Immature natural killer cell (primary cell): ENCODE measurements at regions not wholly inside any gene's neighbourhood (a gene's known extent, or its start where the extent isn't known, plus 50 kb on each side); places are given as distances from the start of the nearest gene placed in this dataset.

Source experiments
- DNase-seq, 3 donors: peaks; one replicate each; pipeline ENCODE4 v3.0.0; 2022; ENCODE audit warnings: mixed read lengths in 1 of 3
- H3K27ac Mint-ChIP-seq, 6 donors: one replicate each; pipeline ENCODE4 v1.8.0; 2020; ENCODE audit warnings: mixed read lengths in 6 of 6, mild to moderate bottlenecking in 5 of 6, inconsistent platforms in 4 of 6, moderate library complexity in 3 of 6
- H3K27me3 Mint-ChIP-seq, 3 donors: one replicate each; pipeline ENCODE4 v1.8.0; 2020 to 2021; ENCODE audit warnings: low read depth in 3 of 3, mild to moderate bottlenecking in 3 of 3, mixed read lengths in 3 of 3, moderate library complexity in 3 of 3, inconsistent platforms in 1 of 3
- H3K36me3 Mint-ChIP-seq, 3 donors: one replicate each; pipeline ENCODE4 v1.8.0; 2020; ENCODE audit warnings: mixed read lengths in 3 of 3, inconsistent platforms in 2 of 3, mild to moderate bottlenecking in 2 of 3
- H3K4me1 Mint-ChIP-seq, 2 donors: one replicate each; pipeline ENCODE4 v1.8.0; 2020; ENCODE audit warnings: inconsistent platforms in 2 of 2, mild to moderate bottlenecking in 2 of 2, mixed read lengths in 2 of 2, moderate library complexity in 1 of 2
- H3K4me3 Mint-ChIP-seq, 5 donors: one replicate each; pipeline ENCODE4 v1.8.0; 2020; ENCODE audit warnings: mild to moderate bottlenecking in 5 of 5, mixed read lengths in 5 of 5, inconsistent platforms in 3 of 5, moderate library complexity in 3 of 5
- H3K9me3 Mint-ChIP-seq, 6 donors: one replicate each; pipeline ENCODE4 v1.8.0; 2020; ENCODE audit warnings: mild to moderate bottlenecking in 6 of 6, mixed read lengths in 6 of 6, inconsistent platforms in 4 of 6, moderate library complexity in 3 of 6

- H3K27ac Mint-ChIP-seq, result no peak overlapping the region
- H3K36me3 Mint-ChIP-seq, result peaks cover 0 to 5% (median 0%) of the 10 kb centered on the region in 3 donors
- H3K27me3 Mint-ChIP-seq, result no peaks in the 10 kb centered on the region
- no peak overlapping the region for H3K4me3 Mint-ChIP-seq
- H3K9me3 Mint-ChIP-seq, result no peaks in the 10 kb centered on the region
- DNase-seq, result no peak
- H3K4me1 Mint-ChIP-seq, result no peaks in the 10 kb centered on the region
Measured at GRCh38 chr6:126091466-126091865, 105.1 kb downstream of the TRMT11 start.

- Mint-ChIP-seq H3K27me3 (no peaks in the 10 kb centered on the region), H3K9me3 (no peaks in the 10 kb centered on the region), H3K36me3 (peaks cover 0 to 5% (median 0%) of the 10 kb centered on the region in 3 donors)
Measured at GRCh38 chr6:126093108-126093507, 106.8 kb downstream of the TRMT11 start.

GRCh38 chr6:126094411-126094810, 108.1 kb downstream of the TRMT11 start:
- Mint-ChIP-seq H3K9me3 (no peaks in the 10 kb centered on the region), H3K27me3 (no peaks in the 10 kb centered on the region), H3K36me3 (peaks cover 0 to 5% (median 0%) of the 10 kb centered on the region in 3 donors), H3K4me1 (no peaks in the 10 kb centered on the region), H3K4me3 (no peak overlapping the region), H3K27ac (no peak overlapping the region)
- no peak for DNase-seq

More at GRCh38 chr6:126093108-126093507, 106.8 kb downstream of the TRMT11 start:
- H3K27ac Mint-ChIP-seq, result no peak overlapping the region
- no peaks in the 10 kb centered on the region for H3K4me1 Mint-ChIP-seq
- H3K4me3 Mint-ChIP-seq, result no peak overlapping the region
- no peak for DNase-seq

- DNase-seq, result no peak
- no peaks in the 10 kb centered on the region for H3K27me3 Mint-ChIP-seq
- H3K4me3 Mint-ChIP-seq, result no peak overlapping the region
- no peaks in the 10 kb centered on the region for H3K4me1 Mint-ChIP-seq
- H3K36me3 Mint-ChIP-seq, result peaks cover 0 to 16% (median 4%) of the 10 kb centered on the region in 3 donors
- no peaks in the 10 kb centered on the region for H3K9me3 Mint-ChIP-seq
- no peak overlapping the region for H3K27ac Mint-ChIP-seq
Measured at GRCh38 chr6:126100386-126100785, 114.0 kb downstream of the TRMT11 start.

GRCh38 chr6:126102358-126102757, 116.0 kb downstream of the TRMT11 start:
- H3K36me3 Mint-ChIP-seq, result peaks cover 0 to 18% (median 4%) of the 10 kb centered on the region in 3 donors
- H3K4me1 Mint-ChIP-seq, result no peaks in the 10 kb centered on the region
- no peaks in the 10 kb centered on the region for H3K27me3 Mint-ChIP-seq
- DNase-seq, result no peak
- no peaks in the 10 kb centered on the region for H3K9me3 Mint-ChIP-seq
- no peak overlapping the region for H3K27ac Mint-ChIP-seq
- H3K4me3 Mint-ChIP-seq, result no peak overlapping the region

GRCh38 chr6:126103993-126104392, 117.7 kb downstream of the TRMT11 start:
- peaks cover 0 to 18% (median 4%) of the 10 kb centered on the region in 3 donors for H3K36me3 Mint-ChIP-seq
- no peaks in the 10 kb centered on the region for H3K4me1 Mint-ChIP-seq
- DNase-seq, result no peak
- H3K9me3 Mint-ChIP-seq, result no peaks in the 10 kb centered on the region
- no peak overlapping the region for H3K4me3 Mint-ChIP-seq
- no peak overlapping the region for H3K27ac Mint-ChIP-seq
- peaks cover 0 to 1% (median 0%) of the 10 kb centered on the region in 3 donors for H3K27me3 Mint-ChIP-seq

GRCh38 chr6:126107475-126108166, 121.3 kb downstream of the TRMT11 start:
- H3K36me3 Mint-ChIP-seq, result peaks cover 0 to 17% (median 4%) of the 10 kb centered on the region in 3 donors
- H3K27ac Mint-ChIP-seq, result no peak overlapping the region
- DNase-seq, result no peak
- H3K4me3 Mint-ChIP-seq, result no peak overlapping the region
- no peaks in the 10 kb centered on the region for H3K9me3 Mint-ChIP-seq
- H3K4me1 Mint-ChIP-seq, result no peaks in the 10 kb centered on the region
- H3K27me3 Mint-ChIP-seq, result peaks cover 0 to 1% (median 0%) of the 10 kb centered on the region in 3 donors

- no peaks in the 10 kb centered on the region for H3K9me3 Mint-ChIP-seq
- H3K36me3 Mint-ChIP-seq, result peaks cover 0 to 7% (median 0%) of the 10 kb centered on the region in 3 donors
- peaks cover 0 to 1% (median 0%) of the 10 kb centered on the region in 3 donors for H3K27me3 Mint-ChIP-seq
Measured at GRCh38 chr6:126110512-126111270, 124.4 kb downstream of the TRMT11 start.

GRCh38 chr6:126111327-126111726, 125.0 kb downstream of the TRMT11 start:
- H3K9me3 Mint-ChIP-seq, result no peaks in the 10 kb centered on the region
- no peaks in the 10 kb centered on the region for H3K4me1 Mint-ChIP-seq
- H3K4me3 Mint-ChIP-seq, result no peak overlapping the region
- DNase-seq, result no peak
- peaks cover 0 to 1% (median 0%) of the 10 kb centered on the region in 3 donors for H3K27me3 Mint-ChIP-seq
- no peak overlapping the region for H3K27ac Mint-ChIP-seq
- H3K36me3 Mint-ChIP-seq, result peaks cover 0 to 7% (median 0%) of the 10 kb centered on the region in 3 donors

More at GRCh38 chr6:126110512-126111270, 124.4 kb downstream of the TRMT11 start:
- H3K4me3 Mint-ChIP-seq, result no peak overlapping the region
- H3K4me1 Mint-ChIP-seq, result no peaks in the 10 kb centered on the region
- no peak overlapping the region for H3K27ac Mint-ChIP-seq
- no peak for DNase-seq

GRCh38 chr6:126112171-126112632, 125.9 kb downstream of the TRMT11 start:
- no peaks in the 10 kb centered on the region for H3K9me3 Mint-ChIP-seq
- no peaks in the 10 kb centered on the region for H3K4me1 Mint-ChIP-seq
- DNase-seq, result no peak
- H3K27ac Mint-ChIP-seq, result no peak overlapping the region
- H3K36me3 Mint-ChIP-seq, result peaks cover 0 to 7% (median under 1%) of the 10 kb centered on the region in 3 donors
- peaks cover 0 to 1% (median 0%) of the 10 kb centered on the region in 3 donors for H3K27me3 Mint-ChIP-seq
- H3K4me3 Mint-ChIP-seq, result no peak overlapping the region

GRCh38 chr6:126113261-126113660, 126.9 kb downstream of the TRMT11 start:
- peaks cover 0 to 1% (median 0%) of the 10 kb centered on the region in 3 donors for H3K27me3 Mint-ChIP-seq
- no peak overlapping the region for H3K4me3 Mint-ChIP-seq
- H3K4me1 Mint-ChIP-seq, result no peaks in the 10 kb centered on the region
- no peak for DNase-seq
- peaks cover 0 to 7% (median 4%) of the 10 kb centered on the region in 3 donors for H3K36me3 Mint-ChIP-seq
- no peaks in the 10 kb centered on the region for H3K9me3 Mint-ChIP-seq
- no peak overlapping the region for H3K27ac Mint-ChIP-seq

- peaks cover 0 to 7% (median 4%) of the 10 kb centered on the region in 3 donors for H3K36me3 Mint-ChIP-seq
- no peak overlapping the region for H3K4me3 Mint-ChIP-seq
- no peaks in the 10 kb centered on the region for H3K4me1 Mint-ChIP-seq
- no peak overlapping the region for H3K27ac Mint-ChIP-seq
- H3K9me3 Mint-ChIP-seq, result no peaks in the 10 kb centered on the region
- DNase-seq, result no peak
- no peaks in the 10 kb centered on the region for H3K27me3 Mint-ChIP-seq
Measured at GRCh38 chr6:126117251-126117650, 130.9 kb downstream of the TRMT11 start.

GRCh38 chr6:126118058-126118755, 131.9 kb downstream of the TRMT11 start:
- H3K9me3 Mint-ChIP-seq, result peaks cover 0 to 1% (median 0%) of the 10 kb centered on the region in 6 donors
- peaks cover 0 to 7% (median 4%) of the 10 kb centered on the region in 3 donors for H3K36me3 Mint-ChIP-seq
- H3K4me3 Mint-ChIP-seq, result no peak overlapping the region
- H3K27me3 Mint-ChIP-seq, result peaks cover 0 to 1% (median 0%) of the 10 kb centered on the region in 3 donors
- no peaks in the 10 kb centered on the region for H3K4me1 Mint-ChIP-seq
- no peak for DNase-seq
- no peak overlapping the region for H3K27ac Mint-ChIP-seq
